ENCODE measurements at regions not wholly inside any gene's neighbourhood (a gene's known extent, or its start where the extent isn't known, plus 50 kb on each side); places are given as distances from the start of the nearest gene placed in this dataset.

DNA sequence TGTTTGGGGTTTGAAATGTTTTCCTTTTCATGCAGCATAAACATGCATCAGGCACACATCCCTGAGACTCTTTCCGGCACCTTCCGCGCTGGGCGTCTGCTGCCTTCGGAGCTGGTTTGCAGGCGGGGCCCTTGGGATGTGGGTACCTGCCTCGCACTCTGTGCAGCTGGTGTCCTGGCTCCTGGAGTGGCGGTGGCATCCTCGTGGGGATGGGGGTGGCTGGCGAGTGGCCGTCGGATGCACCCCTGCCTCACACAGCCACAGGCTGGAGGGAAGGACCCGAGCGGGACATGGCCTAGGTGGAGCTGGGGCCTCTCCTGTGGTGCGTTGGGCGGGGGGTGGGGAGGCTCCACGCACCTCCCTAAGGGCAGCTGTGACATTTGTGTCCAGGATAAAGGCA lies 68.5 kb upstream of the ADGRA1 start:
- Mint-ChIP-seq H3K27me3 (ENCODE audit: low read depth) (peaks cover 2% of the 10 kb centered on the region), H3K27ac (no peak overlapping the region), H3K9me3 (no peaks in the 10 kb centered on the region), H3K36me3 (no peaks in the 10 kb centered on the region), H3K4me1 (peaks cover 2% of the 10 kb centered on the region), H3K4me3 (no peak overlapping the region)
- ChIA-PET CTCF (no interaction called here), POLR2A (no interaction called here)
- ATAC-seq, result no peak
- DNase-seq (ENCODE audit: low spot score), result no peak
- no peak for TF ChIP-seq NFATC4 (CRISPR knock-in tag; IDR thresholded peaks at IDR 0.05)
- no peak for TF ChIP-seq ZNF396 (CRISPR knock-in tag; IDR thresholded peaks at IDR 0.05; ENCODE audit: borderline replicate concordance)
- TF ChIP-seq ZNF423 (CRISPR knock-in tag; IDR thresholded peaks at IDR 0.05), result no peak
- TF ChIP-seq, protein P1, sequence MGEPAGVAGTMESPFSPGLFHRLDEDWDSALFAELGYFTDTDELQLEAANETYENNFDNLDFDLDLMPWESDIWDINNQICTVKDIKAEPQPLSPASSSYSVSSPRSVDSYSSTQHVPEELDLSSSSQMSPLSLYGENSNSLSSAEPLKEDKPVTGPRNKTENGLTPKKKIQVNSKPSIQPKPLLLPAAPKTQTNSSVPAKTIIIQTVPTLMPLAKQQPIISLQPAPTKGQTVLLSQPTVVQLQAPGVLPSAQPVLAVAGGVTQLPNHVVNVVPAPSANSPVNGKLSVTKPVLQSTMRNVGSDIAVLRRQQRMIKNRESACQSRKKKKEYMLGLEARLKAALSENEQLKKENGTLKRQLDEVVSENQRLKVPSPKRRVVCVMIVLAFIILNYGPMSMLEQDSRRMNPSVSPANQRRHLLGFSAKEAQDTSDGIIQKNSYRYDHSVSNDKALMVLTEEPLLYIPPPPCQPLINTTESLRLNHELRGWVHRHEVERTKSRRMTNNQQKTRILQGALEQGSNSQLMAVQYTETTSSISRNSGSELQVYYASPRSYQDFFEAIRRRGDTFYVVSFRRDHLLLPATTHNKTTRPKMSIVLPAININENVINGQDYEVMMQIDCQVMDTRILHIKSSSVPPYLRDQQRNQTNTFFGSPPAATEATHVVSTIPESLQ (CRISPR knock-in tag; IDR thresholded peaks at IDR 0.05), result no peak
- no peak for TF ChIP-seq TCF7 (CRISPR knock-in tag; IDR thresholded peaks at IDR 0.05; ENCODE audit: low read depth)
- no peak for TF ChIP-seq GTF2I (CRISPR knock-in tag; conservative IDR thresholded peaks at IDR 0.05)
- no peak for TF ChIP-seq SMAD3 (CRISPR knock-in tag; IDR thresholded peaks at IDR 0.05; ENCODE audit: borderline replicate concordance)
- TF ChIP-seq, protein P2, sequence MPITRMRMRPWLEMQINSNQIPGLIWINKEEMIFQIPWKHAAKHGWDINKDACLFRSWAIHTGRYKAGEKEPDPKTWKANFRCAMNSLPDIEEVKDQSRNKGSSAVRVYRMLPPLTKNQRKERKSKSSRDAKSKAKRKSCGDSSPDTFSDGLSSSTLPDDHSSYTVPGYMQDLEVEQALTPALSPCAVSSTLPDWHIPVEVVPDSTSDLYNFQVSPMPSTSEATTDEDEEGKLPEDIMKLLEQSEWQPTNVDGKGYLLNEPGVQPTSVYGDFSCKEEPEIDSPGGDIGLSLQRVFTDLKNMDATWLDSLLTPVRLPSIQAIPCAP (CRISPR knock-in tag; IDR thresholded peaks at IDR 0.05), result no peak
- TF ChIP-seq, protein P3, sequence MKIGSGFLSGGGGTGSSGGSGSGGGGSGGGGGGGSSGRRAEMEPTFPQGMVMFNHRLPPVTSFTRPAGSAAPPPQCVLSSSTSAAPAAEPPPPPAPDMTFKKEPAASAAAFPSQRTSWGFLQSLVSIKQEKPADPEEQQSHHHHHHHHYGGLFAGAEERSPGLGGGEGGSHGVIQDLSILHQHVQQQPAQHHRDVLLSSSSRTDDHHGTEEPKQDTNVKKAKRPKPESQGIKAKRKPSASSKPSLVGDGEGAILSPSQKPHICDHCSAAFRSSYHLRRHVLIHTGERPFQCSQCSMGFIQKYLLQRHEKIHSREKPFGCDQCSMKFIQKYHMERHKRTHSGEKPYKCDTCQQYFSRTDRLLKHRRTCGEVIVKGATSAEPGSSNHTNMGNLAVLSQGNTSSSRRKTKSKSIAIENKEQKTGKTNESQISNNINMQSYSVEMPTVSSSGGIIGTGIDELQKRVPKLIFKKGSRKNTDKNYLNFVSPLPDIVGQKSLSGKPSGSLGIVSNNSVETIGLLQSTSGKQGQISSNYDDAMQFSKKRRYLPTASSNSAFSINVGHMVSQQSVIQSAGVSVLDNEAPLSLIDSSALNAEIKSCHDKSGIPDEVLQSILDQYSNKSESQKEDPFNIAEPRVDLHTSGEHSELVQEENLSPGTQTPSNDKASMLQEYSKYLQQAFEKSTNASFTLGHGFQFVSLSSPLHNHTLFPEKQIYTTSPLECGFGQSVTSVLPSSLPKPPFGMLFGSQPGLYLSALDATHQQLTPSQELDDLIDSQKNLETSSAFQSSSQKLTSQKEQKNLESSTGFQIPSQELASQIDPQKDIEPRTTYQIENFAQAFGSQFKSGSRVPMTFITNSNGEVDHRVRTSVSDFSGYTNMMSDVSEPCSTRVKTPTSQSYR (CRISPR knock-in tag; IDR thresholded peaks at IDR 0.05), result no peak
- no peak for TF ChIP-seq SOX15 (CRISPR knock-in tag; IDR thresholded peaks at IDR 0.05)
- TF ChIP-seq JAZF1 (CRISPR knock-in tag; IDR thresholded peaks at IDR 0.05), result no peak
- no peak for TF ChIP-seq ATF1 (CRISPR knock-in tag; IDR thresholded peaks at IDR 0.05)
- no peak for TF ChIP-seq SMAD4 (CRISPR knock-in tag; IDR thresholded peaks at IDR 0.05)

DNA sequence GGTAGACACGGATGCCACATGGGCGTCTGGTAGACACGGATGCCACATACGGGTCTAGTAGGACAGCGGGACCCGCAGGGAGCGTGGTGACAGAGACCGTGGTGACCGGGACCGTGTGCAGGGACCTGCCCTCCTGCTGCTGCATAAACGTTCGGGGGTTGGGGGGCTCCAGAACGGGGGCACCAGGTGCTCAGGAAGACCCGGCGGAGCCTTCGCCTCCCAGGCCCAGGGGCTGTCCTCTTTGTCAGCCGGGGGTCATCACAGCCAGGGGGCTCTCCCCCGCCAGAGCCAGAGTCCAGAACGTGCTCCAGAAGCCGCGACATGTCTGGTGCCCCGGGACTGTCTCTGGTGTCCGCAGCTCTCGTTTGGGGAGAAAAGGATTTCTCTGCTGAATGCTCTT lies 69.2 kb upstream of the ADGRA1 start:
- CTCF ChIA-PET, result no interaction called here
- POLR2A ChIA-PET, result no interaction called here
- Mint-ChIP-seq H3K4me1 (no peaks in the 10 kb centered on the region), H3K36me3 (no peaks in the 10 kb centered on the region), H3K9me3 (no peaks in the 10 kb centered on the region), H3K27me3 (ENCODE audit: low read depth) (no peaks in the 10 kb centered on the region), H3K27ac (no peak overlapping the region), H3K4me3 (no peak overlapping the region)
- DNase-seq (ENCODE audit: low spot score), result no peak
- no peak for ATAC-seq
- TF ChIP-seq TEAD1 (CRISPR knock-in tag; IDR thresholded peaks at IDR 0.05) (no peak), ELF4 (CRISPR knock-in tag; IDR thresholded peaks at IDR 0.05; ENCODE audit: low read depth) (no peak), ZNF263 (CRISPR knock-in tag; IDR thresholded peaks at IDR 0.05; ENCODE audit: low read depth) (no peak)
- TF ChIP-seq, protein P4, sequence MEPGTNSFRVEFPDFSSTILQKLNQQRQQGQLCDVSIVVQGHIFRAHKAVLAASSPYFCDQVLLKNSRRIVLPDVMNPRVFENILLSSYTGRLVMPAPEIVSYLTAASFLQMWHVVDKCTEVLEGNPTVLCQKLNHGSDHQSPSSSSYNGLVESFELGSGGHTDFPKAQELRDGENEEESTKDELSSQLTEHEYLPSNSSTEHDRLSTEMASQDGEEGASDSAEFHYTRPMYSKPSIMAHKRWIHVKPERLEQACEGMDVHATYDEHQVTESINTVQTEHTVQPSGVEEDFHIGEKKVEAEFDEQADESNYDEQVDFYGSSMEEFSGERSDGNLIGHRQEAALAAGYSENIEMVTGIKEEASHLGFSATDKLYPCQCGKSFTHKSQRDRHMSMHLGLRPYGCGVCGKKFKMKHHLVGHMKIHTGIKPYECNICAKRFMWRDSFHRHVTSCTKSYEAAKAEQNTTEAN (CRISPR knock-in tag; IDR thresholded peaks at IDR 0.05), result no peak

DNA sequence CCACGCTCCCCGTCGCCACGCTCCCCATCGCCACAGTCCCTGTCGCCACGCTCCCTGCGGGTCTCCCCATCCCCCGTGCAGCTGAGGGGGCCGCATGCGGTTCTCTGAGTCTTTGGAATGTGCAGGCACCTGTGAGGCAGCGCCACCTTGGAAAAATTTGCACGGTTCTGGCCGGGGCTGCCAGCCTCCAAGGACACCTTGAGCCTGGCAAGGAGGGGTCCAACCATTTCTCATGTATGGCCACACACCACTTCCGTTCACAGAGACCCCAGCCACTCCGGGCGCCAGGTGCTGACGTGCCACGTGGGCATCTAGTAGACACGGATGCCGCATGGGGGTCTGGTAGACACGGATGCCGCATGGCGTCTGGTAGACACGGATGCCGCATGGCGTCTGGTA lies 70.5 kb upstream of the ADGRA1 start:
- ATAC-seq, result no peak
- no peak for TF ChIP-seq RELA (CRISPR knock-in tag; IDR thresholded peaks at IDR 0.05; ENCODE audit: borderline replicate concordance)
- no peak for TF ChIP-seq JUN (CRISPR knock-in tag; IDR thresholded peaks at IDR 0.05)
- no peak for TF ChIP-seq MXD4 (CRISPR knock-in tag; IDR thresholded peaks at IDR 0.05; ENCODE audit: borderline replicate concordance)
- TF ChIP-seq ZNF416 (CRISPR knock-in tag; IDR thresholded peaks at IDR 0.05), result no peak
- TF ChIP-seq, protein P5, sequence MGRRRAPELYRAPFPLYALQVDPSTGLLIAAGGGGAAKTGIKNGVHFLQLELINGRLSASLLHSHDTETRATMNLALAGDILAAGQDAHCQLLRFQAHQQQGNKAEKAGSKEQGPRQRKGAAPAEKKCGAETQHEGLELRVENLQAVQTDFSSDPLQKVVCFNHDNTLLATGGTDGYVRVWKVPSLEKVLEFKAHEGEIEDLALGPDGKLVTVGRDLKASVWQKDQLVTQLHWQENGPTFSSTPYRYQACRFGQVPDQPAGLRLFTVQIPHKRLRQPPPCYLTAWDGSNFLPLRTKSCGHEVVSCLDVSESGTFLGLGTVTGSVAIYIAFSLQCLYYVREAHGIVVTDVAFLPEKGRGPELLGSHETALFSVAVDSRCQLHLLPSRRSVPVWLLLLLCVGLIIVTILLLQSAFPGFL (CRISPR knock-in tag; IDR thresholded peaks at IDR 0.05; ENCODE audit: borderline replicate concordance), result no peak
- TF ChIP-seq ZNF671 (CRISPR knock-in tag; IDR thresholded peaks at IDR 0.05), result no peak
- TF ChIP-seq, protein P6, sequence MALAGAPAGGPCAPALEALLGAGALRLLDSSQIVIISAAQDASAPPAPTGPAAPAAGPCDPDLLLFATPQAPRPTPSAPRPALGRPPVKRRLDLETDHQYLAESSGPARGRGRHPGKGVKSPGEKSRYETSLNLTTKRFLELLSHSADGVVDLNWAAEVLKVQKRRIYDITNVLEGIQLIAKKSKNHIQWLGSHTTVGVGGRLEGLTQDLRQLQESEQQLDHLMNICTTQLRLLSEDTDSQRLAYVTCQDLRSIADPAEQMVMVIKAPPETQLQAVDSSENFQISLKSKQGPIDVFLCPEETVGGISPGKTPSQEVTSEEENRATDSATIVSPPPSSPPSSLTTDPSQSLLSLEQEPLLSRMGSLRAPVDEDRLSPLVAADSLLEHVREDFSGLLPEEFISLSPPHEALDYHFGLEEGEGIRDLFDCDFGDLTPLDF (CRISPR knock-in tag; IDR thresholded peaks at IDR 0.05), result no peak
- no peak for TF ChIP-seq TCF7 (CRISPR knock-in tag; IDR thresholded peaks at IDR 0.05; ENCODE audit: low read depth)
- TF ChIP-seq, protein P4 (CRISPR knock-in tag; IDR thresholded peaks at IDR 0.05), result no peak

More for the DNA sequence above, 70.5 kb upstream of the ADGRA1 start:
- Mint-ChIP-seq H3K9me3 (no peaks in the 10 kb centered on the region), H3K4me3 (no peak overlapping the region), H3K27me3 (ENCODE audit: low read depth) (no peaks in the 10 kb centered on the region), H3K36me3 (no peaks in the 10 kb centered on the region), H3K4me1 (no peaks in the 10 kb centered on the region), H3K27ac (no peak overlapping the region)
- POLR2A ChIA-PET, result no interaction called here
- CTCF ChIA-PET, result no interaction called here
- DNase-seq (ENCODE audit: low spot score), result no peak

Data from WTC11 (cell line).